Neural cell (in vitro differentiated cells): ENCODE measurements at regions not wholly inside any gene's neighbourhood (a gene's known extent, or its start where the extent isn't known, plus 50 kb on each side); places are given as distances from the start of the nearest gene placed in this dataset.

ENCODE experiments used
- H2AFZ ChIP-seq: fragments of 200-600, 300-800 bp; sonication (generic), shearing (Covaris generic); 2 replicates; pipeline ENCODE4 v1.6.0; 2014; ENCODE audit warnings: low read depth, mild to moderate bottlenecking, antibody characterized with exemption, low read length, moderate library complexity
- H3F3A ChIP-seq: fragments of 200-600 bp; shearing (Covaris generic); 2 replicates; pipeline ENCODE4 v1.6.1; 2016; ENCODE audit warnings: mild to moderate bottlenecking, moderate library complexity, mixed read lengths, antibody characterized with exemption, low read length; ENCODE audit not compliant: insufficient read depth, poor library complexity, severe bottlenecking
- H3K27ac ChIP-seq: fragments of 200-600, 300-800 bp; sonication (generic), shearing (Covaris generic); 2 replicates; pipeline ENCODE4 v1.5.1; 2014; ENCODE audit warnings: mild to moderate bottlenecking, low read length, moderate library complexity
- H3K27me3 ChIP-seq: fragments of 300-800, 200-600 bp; sonication (generic), shearing (Covaris generic); 2 replicates; pipeline ENCODE4 v1.6.0; 2014; ENCODE audit warnings: mild to moderate bottlenecking, low read depth, low read length, moderate library complexity; ENCODE audit not compliant: insufficient read depth
- H3K36me3 ChIP-seq: fragments of 300-800, 200-600 bp; sonication (generic), shearing (Covaris generic); 2 replicates; pipeline ENCODE4 v1.5.1; 2014; ENCODE audit warnings: mild to moderate bottlenecking, antibody characterized with exemption, low read length, moderate library complexity; ENCODE audit not compliant: insufficient read depth
- H3K4me2 ChIP-seq: fragments of 300-800, 200-600 bp; sonication (generic), shearing (Covaris generic); 2 replicates; pipeline ENCODE4 v1.6.0; 2014; ENCODE audit warnings: mild to moderate bottlenecking, low read length
- H3K4me3 ChIP-seq: fragments of 300-800, 200-600 bp; sonication (generic), shearing (Covaris generic); 2 replicates; pipeline ENCODE4 v1.5.1; 2014; ENCODE audit warnings: mild to moderate bottlenecking, low read length, moderate library complexity
- H3K79me2 ChIP-seq: fragments of 200-600 bp; shearing (Covaris generic); replicated peaks from 2 replicates; pipeline ENCODE4 v1.6.0; 2014; ENCODE audit warnings: mild to moderate bottlenecking, low read length, moderate library complexity; ENCODE audit not compliant: insufficient read depth
- H3K9ac ChIP-seq: fragments of 300-800, 200-600 bp; sonication (generic), shearing (Covaris generic); 2 replicates; pipeline ENCODE4 v1.6.1; 2016; ENCODE audit warnings: mild to moderate bottlenecking, low read length, mixed read lengths
- H3K9me2 ChIP-seq: fragments of 200-600 bp; shearing (Covaris generic); 2 replicates; pipeline ENCODE4 v1.6.1; 2016; ENCODE audit warnings: mild to moderate bottlenecking, low read length, mixed read lengths; ENCODE audit not compliant: insufficient read depth
- H3K9me3 ChIP-seq: fragments of 200-600, 300-800 bp; sonication (generic), shearing (Covaris generic); 2 replicates; pipeline ENCODE4 v1.6.1; 2016; ENCODE audit warnings: mild to moderate bottlenecking, mixed run types, low read length, moderate library complexity, mixed read lengths
- H4K20me1 ChIP-seq: fragments of 200-600 bp; shearing (Covaris generic); 2 replicates; pipeline ENCODE4 v1.6.1; 2016; ENCODE audit warnings: mild to moderate bottlenecking, mixed run types; ENCODE audit not compliant: insufficient read depth
- CTCF ChIP-seq: fragments of 450-650 bp; IDR thresholded peaks from 2 replicates; pipeline ENCODE4 v1.5.1; 2014; ENCODE audit warnings: antibody characterized with exemption, mild to moderate bottlenecking, moderate library complexity; ENCODE audit not compliant: poor library complexity, severe bottlenecking
- EP300 ChIP-seq: fragments of 450-650 bp; conservative IDR thresholded peaks from 2 replicates; pipeline ENCODE4 v1.6.1; 2014; ENCODE audit warnings: antibody characterized with exemption, mild to moderate bottlenecking, moderate library complexity; ENCODE audit not compliant: poor library complexity, severe bottlenecking
- EZH2 ChIP-seq: fragments of 200-600, 300-800 bp; shearing (Covaris generic), sonication (generic); IDR thresholded peaks from 2 replicates; pipeline ENCODE4 v1.6.1; 2014; ENCODE audit warnings: antibody characterized with exemption, low read length, borderline replicate concordance, mild to moderate bottlenecking; ENCODE audit not compliant: insufficient read depth, poor library complexity, severe bottlenecking
- MXI1 ChIP-seq: fragments of 450-650 bp; conservative IDR thresholded peaks from 2 replicates; pipeline ENCODE4 v1.6.1; 2014; ENCODE audit warnings: antibody characterized with exemption, mild to moderate bottlenecking; ENCODE audit not compliant: poor library complexity, severe bottlenecking
- POLR2AphosphoS5 ChIP-seq: IDR thresholded peaks from 2 replicates; pipeline ENCODE4 v1.6.1; 2012
- RAD21 ChIP-seq: fragments of 450-650 bp; conservative IDR thresholded peaks from 2 replicates; pipeline ENCODE4 v1.6.1; 2014; ENCODE audit warnings: antibody characterized with exemption, mild to moderate bottlenecking, moderate library complexity
- REST ChIP-seq: IDR thresholded peaks from 2 replicates; pipeline ENCODE4 v1.6.1; 2012; ENCODE audit warnings: borderline replicate concordance
- SMC3 ChIP-seq: fragments of 450-650 bp; conservative IDR thresholded peaks from 2 replicates; pipeline ENCODE4 v1.6.1; 2014; ENCODE audit warnings: antibody characterized with exemption, mild to moderate bottlenecking, moderate library complexity; ENCODE audit not compliant: poor library complexity
- TAF1 ChIP-seq: IDR thresholded peaks from 2 replicates; pipeline ENCODE4 v1.6.1; 2012; ENCODE audit warnings: low read depth

- Histone ChIP-seq H2AFZ (no peak overlapping the region), H3K9ac (no peak overlapping the region), H3K4me2 (no peak overlapping the region)
Observed at GRCh38 chr18:44592639-44593038, 88.0 kb upstream of the SETBP1 start.

GRCh38 chr18:44594799-44595467, 85.8 kb upstream of the SETBP1 start:
- Histone ChIP-seq H2AFZ (no peak overlapping the region), H3F3A (no peaks in the 10 kb centered on the region), H3K9ac (no peak overlapping the region), H4K20me1 (no peaks in the 10 kb centered on the region), H3K27ac (no peak overlapping the region), H3K36me3 (no peaks in the 10 kb centered on the region), H3K79me2 (no peaks in the 10 kb centered on the region), H3K27me3 (no peaks in the 10 kb centered on the region), H3K4me3 (no peak overlapping the region), H3K4me2 (no peak overlapping the region), H3K9me3 (no peaks in the 10 kb centered on the region), H3K9me2 (no peaks in the 10 kb centered on the region)
- TF ChIP-seq EP300 (no peak), MXI1 (no peak), RAD21 (no peak), REST (no peak), EZH2 (no peak), SMC3 (no peak), TAF1 (no peak), CTCF (no peak), POLR2AphosphoS5 (no peak)

More at GRCh38 chr18:44592639-44593038, 88.0 kb upstream of the SETBP1 start:
- no peak for TF ChIP-seq REST
- TF ChIP-seq MXI1, result no peak
- TF ChIP-seq TAF1, result no peak
- TF ChIP-seq EZH2, result no peak
- no peak for TF ChIP-seq POLR2AphosphoS5
- Histone ChIP-seq H3K9me2 (no peaks in the 10 kb centered on the region), H3K27me3 (no peaks in the 10 kb centered on the region), H3K79me2 (no peaks in the 10 kb centered on the region), H3F3A (no peaks in the 10 kb centered on the region), H3K9me3 (no peaks in the 10 kb centered on the region), H4K20me1 (no peaks in the 10 kb centered on the region), H3K4me3 (no peak overlapping the region), H3K27ac (no peak overlapping the region), H3K36me3 (no peaks in the 10 kb centered on the region)
